Ishikawa (cell line): ENCODE measurements at regions not wholly inside any gene's neighbourhood (a gene's known extent, or its start where the extent isn't known, plus 50 kb on each side); places are given as distances from the start of the nearest gene placed in this dataset.
A peak's percentile ranks its signal among the peaks of the same experiment; 100 is the strongest.

Source experiments
- CEBPB ChIP-seq: IDR thresholded peaks from 2 replicates; pipeline ENCODE4 v1.6.1; 2012
- CREB1 ChIP-seq: IDR thresholded peaks from 2 replicates; pipeline ENCODE4 v1.6.1; 2012; ENCODE audit warnings: low read depth
- EGR1 ChIP-seq: IDR thresholded peaks from 2 replicates; pipeline ENCODE4 v1.6.1; 2012
- EP300 ChIP-seq: IDR thresholded peaks from 2 replicates; pipeline ENCODE4 v1.6.1; 2012; ENCODE audit warnings: borderline replicate concordance
- FOXM1 ChIP-seq: IDR thresholded peaks from 2 replicates; pipeline ENCODE4 v1.6.1; 2012; ENCODE audit warnings: low read depth, borderline replicate concordance
- MAX ChIP-seq: IDR thresholded peaks from 2 replicates; pipeline ENCODE4 v1.6.1; 2012
- NFIC ChIP-seq: IDR thresholded peaks from 2 replicates; pipeline ENCODE4 v1.6.1; 2012
- RAD21 ChIP-seq: IDR thresholded peaks from 2 replicates; pipeline ENCODE4 v1.6.1; 2012; ENCODE audit warnings: low read depth
- REST ChIP-seq: IDR thresholded peaks from 2 replicates; pipeline ENCODE4 v1.6.1; 2012; ENCODE audit warnings: low read depth, mild to moderate bottlenecking
- TAF1 ChIP-seq: IDR thresholded peaks from 2 replicates; pipeline ENCODE4 v1.6.1; 2012; ENCODE audit warnings: low read depth, mild to moderate bottlenecking
- TCF12 ChIP-seq: IDR thresholded peaks from 2 replicates; pipeline ENCODE4 v1.6.1; 2012; ENCODE audit warnings: low read depth
- TEAD4 ChIP-seq: IDR thresholded peaks from 2 replicates; pipeline ENCODE4 v1.6.1; 2012
- USF1 ChIP-seq: IDR thresholded peaks from 2 replicates; pipeline ENCODE4 v1.6.1; 2012
- YY1 ChIP-seq: IDR thresholded peaks from 2 replicates; pipeline ENCODE4 v1.6.1; 2012; ENCODE audit warnings: low read depth
- ZBTB7A ChIP-seq: IDR thresholded peaks from 2 replicates; pipeline ENCODE4 v1.6.1; 2012; ENCODE audit warnings: low read depth

- no peak for TF ChIP-seq CEBPB
- TF ChIP-seq TCF12, result no peak
- TF ChIP-seq REST, result no peak
- no peak for TF ChIP-seq YY1
- no peak for TF ChIP-seq ZBTB7A
- no peak for TF ChIP-seq TAF1
- TF ChIP-seq MAX, result no peak
Observed at GRCh38 chr9:88259001-88259400, 120.7 kb upstream of the SPATA31C2 start.

GRCh38 chr9:88258601-88259000 lies 120.3 kb upstream of the SPATA31C2 start:
- TF ChIP-seq YY1 (no peak), TAF1 (no peak), EP300 (peak; percentile 65; the same call in 1 of the 2 replicates), TEAD4 (peak; percentile 49), NFIC (peak; percentile 85), CEBPB (no peak), USF1 (no peak), TCF12 (peak; percentile 25; the same call in 1 of the 2 replicates), CREB1 (no peak), MAX (peak; percentile 78)

GRCh38 chr9:88258024-88258423 lies 119.7 kb upstream of the SPATA31C2 start:
- no peak for TF ChIP-seq YY1
- no peak for TF ChIP-seq MAX
- peak; percentile 13; the same call in 1 of the 2 replicates for TF ChIP-seq TEAD4
- no peak for TF ChIP-seq EP300
- no peak for TF ChIP-seq RAD21
- TF ChIP-seq EGR1, result no peak
- TF ChIP-seq TCF12, result no peak; the same call in 1 of the 2 replicates
- no peak for TF ChIP-seq REST

GRCh38 chr9:88256216-88256615 lies 117.9 kb upstream of the SPATA31C2 start:
- no peak for TF ChIP-seq EGR1
- TF ChIP-seq REST, result no peak
- no peak for TF ChIP-seq ZBTB7A
- no peak for TF ChIP-seq RAD21
- no peak for TF ChIP-seq EP300
- TF ChIP-seq NFIC, result no peak
- no peak for TF ChIP-seq USF1
- no peak for TF ChIP-seq YY1
- no peak for TF ChIP-seq TCF12
- no peak for TF ChIP-seq TEAD4
- no peak for TF ChIP-seq CREB1
- TF ChIP-seq CEBPB, result no peak
- TF ChIP-seq TAF1, result no peak
- TF ChIP-seq MAX, result no peak
- TF ChIP-seq FOXM1, result no peak

- TF ChIP-seq MAX (peak; percentile 87), NFIC (peak; percentile 77), TEAD4 (peak; percentile 10; the same call in 1 of the 2 replicates), CEBPB (peak; percentile 78), USF1 (peak; percentile 70), TCF12 (0 out of 2 replicates have a peak, but pooled peaks have one; percentile 27)
Observed at GRCh38 chr9:88255806-88256205, 117.5 kb upstream of the SPATA31C2 start.
